Smooth muscle cell (in vitro differentiated cells): ENCODE measurements at regions not wholly inside any gene's neighbourhood (a gene's known extent, or its start where the extent isn't known, plus 50 kb on each side); places are given as distances from the start of the nearest gene placed in this dataset.
"Not testable (repeated sequence)": the region's sequence is repeated elsewhere in the genome, so short reads cannot be mapped to it uniquely, and the experiment has no call there.

ENCODE experiments used
- DNase-seq: peaks from one replicate; lab custom pipeline; 2025; ENCODE audit not compliant: unreplicated experiment; lab: John Stamatoyannopoulos, UW
- H2AFZ ChIP-seq: fragments of 200-600 bp; sonication (generic); 2 replicates; pipeline ENCODE4 v1.6.0; 2016; ENCODE audit warnings: antibody characterized with exemption, low read depth, mild to moderate bottlenecking
- H3F3A ChIP-seq: fragments of 200-600 bp; sonication (generic); 2 replicates; pipeline ENCODE4 v1.6.0; 2017; ENCODE audit warnings: antibody characterized with exemption, low read depth
- H3K27ac ChIP-seq: fragments of 200-600 bp; sonication (generic); 2 replicates; pipeline ENCODE4 v1.5.1; 2016; ENCODE audit warnings: low read depth, mild to moderate bottlenecking
- H3K27me3 ChIP-seq: fragments of 200-600 bp; sonication (generic); 2 replicates; pipeline ENCODE4 v1.6.1; 2016; ENCODE audit warnings: low read depth, mild to moderate bottlenecking
- H3K36me3 ChIP-seq: fragments of 200-600 bp; sonication (generic); 2 replicates; pipeline ENCODE4 v1.5.1; 2016; ENCODE audit warnings: low read depth
- H3K4me1 ChIP-seq: fragments of 200-600 bp; sonication (generic); 2 replicates; pipeline ENCODE4 v1.5.1; 2016; ENCODE audit warnings: low read depth
- H3K4me2 ChIP-seq: fragments of 200-600 bp; sonication (generic); 2 replicates; pipeline ENCODE4 v1.6.0; 2016; ENCODE audit warnings: mild to moderate bottlenecking
- H3K4me3 ChIP-seq: fragments of 200-600 bp; sonication (generic); 2 replicates; pipeline ENCODE4 v1.5.1; 2016; ENCODE audit warnings: mild to moderate bottlenecking
- H3K79me2 ChIP-seq: fragments of 200-600 bp; sonication (generic); 2 replicates; pipeline ENCODE4 v1.6.0; 2016; ENCODE audit warnings: low read depth, mild to moderate bottlenecking
- H3K9ac ChIP-seq: fragments of 200-600 bp; sonication (generic); 2 replicates; pipeline ENCODE4 v1.6.0; 2016; ENCODE audit warnings: low read depth
- H3K9me3 ChIP-seq: fragments of 200-600 bp; sonication (generic); replicated peaks from 2 replicates; pipeline ENCODE4 v1.5.1; 2016; ENCODE audit warnings: low read depth
- H4K20me1 ChIP-seq: fragments of 200-600 bp; sonication (generic); 2 replicates; pipeline ENCODE4 v1.6.0; 2016; ENCODE audit warnings: low read depth
- WGBS: methylation state at CpG from one replicate; pipeline ENCODE4 v1.1.7; 2016; ENCODE audit warnings: low lambda C conversion rate; 5-methylcytosine and 5-hydroxymethylcytosine counted together
- TF ChIP-seq, protein P1 (sequence below): fragments of 200-600 bp; sonication (generic); IDR thresholded peaks from 2 replicates; pipeline ENCODE4 v1.5.1; 2017; ENCODE audit warnings: borderline replicate concordance, mild to moderate bottlenecking, antibody characterized with exemption; ENCODE audit not compliant: insufficient read depth, poor library complexity, severe bottlenecking

DNA sequence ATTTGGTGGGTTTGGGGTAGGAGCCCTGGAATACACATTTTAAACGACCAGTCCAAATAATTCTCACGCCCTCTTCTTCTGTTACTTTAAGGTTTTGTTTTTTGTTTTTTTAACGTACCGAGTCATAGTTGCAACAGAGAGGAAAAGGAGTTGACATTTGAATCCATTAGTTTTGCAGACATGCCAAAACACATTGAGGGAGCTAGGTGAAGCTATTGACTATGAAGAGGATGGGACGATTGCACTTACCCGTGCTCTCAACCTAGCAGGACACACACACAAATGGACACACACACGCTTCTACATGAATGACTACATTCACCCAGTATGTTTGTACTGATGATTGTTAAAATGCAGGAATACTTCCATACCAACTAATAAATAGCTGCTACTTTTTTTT, 54.3 kb upstream of the CIT start:
- WGBS: 85% methylated on average over 7 of the region's 7 CpGs
- no peak for DNase-seq
- no peaks in the 10 kb centered on the region for H3K9me3 ChIP-seq
- no peak overlapping the region for H2AFZ ChIP-seq
- TF ChIP-seq, protein P1, sequence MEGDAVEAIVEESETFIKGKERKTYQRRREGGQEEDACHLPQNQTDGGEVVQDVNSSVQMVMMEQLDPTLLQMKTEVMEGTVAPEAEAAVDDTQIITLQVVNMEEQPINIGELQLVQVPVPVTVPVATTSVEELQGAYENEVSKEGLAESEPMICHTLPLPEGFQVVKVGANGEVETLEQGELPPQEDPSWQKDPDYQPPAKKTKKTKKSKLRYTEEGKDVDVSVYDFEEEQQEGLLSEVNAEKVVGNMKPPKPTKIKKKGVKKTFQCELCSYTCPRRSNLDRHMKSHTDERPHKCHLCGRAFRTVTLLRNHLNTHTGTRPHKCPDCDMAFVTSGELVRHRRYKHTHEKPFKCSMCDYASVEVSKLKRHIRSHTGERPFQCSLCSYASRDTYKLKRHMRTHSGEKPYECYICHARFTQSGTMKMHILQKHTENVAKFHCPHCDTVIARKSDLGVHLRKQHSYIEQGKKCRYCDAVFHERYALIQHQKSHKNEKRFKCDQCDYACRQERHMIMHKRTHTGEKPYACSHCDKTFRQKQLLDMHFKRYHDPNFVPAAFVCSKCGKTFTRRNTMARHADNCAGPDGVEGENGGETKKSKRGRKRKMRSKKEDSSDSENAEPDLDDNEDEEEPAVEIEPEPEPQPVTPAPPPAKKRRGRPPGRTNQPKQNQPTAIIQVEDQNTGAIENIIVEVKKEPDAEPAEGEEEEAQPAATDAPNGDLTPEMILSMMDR: no peak
- H3K27ac ChIP-seq: no peak overlapping the region
- H3K4me3 ChIP-seq: no peak overlapping the region
- no peaks in the 10 kb centered on the region for H4K20me1 ChIP-seq
- H3K4me1 ChIP-seq: no peaks in the 10 kb centered on the region
- no peak overlapping the region for H3K4me2 ChIP-seq
- H3K79me2 ChIP-seq: no peaks in the 10 kb centered on the region
- no peaks in the 10 kb centered on the region for H3F3A ChIP-seq
- H3K27me3 ChIP-seq: no peaks in the 10 kb centered on the region
- H3K9ac ChIP-seq: no peak overlapping the region
- no peaks in the 10 kb centered on the region for H3K36me3 ChIP-seq

DNA sequence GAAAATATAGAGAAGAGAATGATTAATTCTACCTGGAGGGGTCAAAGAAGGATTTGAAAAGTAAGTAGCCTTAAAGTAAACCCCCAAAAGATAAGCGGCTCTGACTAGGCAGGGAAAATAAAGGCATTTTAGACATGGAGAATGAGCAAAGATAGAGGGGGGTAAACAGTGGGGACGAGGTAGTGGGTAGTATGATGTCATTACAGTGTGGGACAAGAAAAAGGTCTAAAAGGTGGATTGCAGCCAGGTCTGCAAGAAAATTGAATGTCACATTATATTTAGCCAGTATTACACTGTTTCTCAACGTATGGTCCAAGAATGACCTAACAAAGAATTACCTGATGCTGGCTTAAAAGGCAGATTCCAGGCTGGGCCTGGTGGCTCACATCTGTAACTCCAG, 55.8 kb upstream of the CIT start:
- Histone ChIP-seq H3K27ac (no peak overlapping the region), H3K4me3 (no peak overlapping the region), H4K20me1 (no peaks in the 10 kb centered on the region), H3K27me3 (no peaks in the 10 kb centered on the region), H3K4me1 (no peaks in the 10 kb centered on the region), H3K79me2 (no peaks in the 10 kb centered on the region), H3K4me2 (no peak overlapping the region), H3K36me3 (no peaks in the 10 kb centered on the region), H2AFZ (no peak overlapping the region), H3F3A (no peaks in the 10 kb centered on the region), H3K9me3 (no peaks in the 10 kb centered on the region), H3K9ac (no peak overlapping the region)
- DNase-seq: no peak
- TF ChIP-seq, protein P1: no peak
- 92% methylated on average over 3 of the region's 3 CpGs for WGBS

DNA sequence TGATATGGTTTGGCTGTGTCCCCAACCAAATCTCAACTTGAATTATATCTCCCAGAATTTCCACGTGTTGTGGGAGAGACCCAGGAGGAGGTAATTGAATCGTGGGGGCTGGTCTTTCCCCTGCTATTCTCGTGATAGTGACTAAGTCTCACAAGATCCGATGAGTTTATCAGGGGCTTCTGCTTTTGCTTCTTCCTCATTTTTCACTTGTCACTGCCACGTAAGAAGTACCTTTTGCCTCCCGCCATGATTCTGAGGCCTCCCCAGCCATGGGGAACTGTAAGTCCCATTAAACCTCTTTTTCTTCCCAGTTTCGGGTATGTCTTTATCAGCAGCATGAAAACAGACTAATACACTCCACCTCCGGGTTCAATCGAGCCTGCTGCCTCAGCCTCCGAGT, 54.3 kb upstream of the BICDL1 start:
- not testable (repeated sequence) for H3K79me2 ChIP-seq, H3K4me3 ChIP-seq, H3K4me2 ChIP-seq, H4K20me1 ChIP-seq, H3K9me3 ChIP-seq, DNase-seq, H2AFZ ChIP-seq, H3F3A ChIP-seq, H3K27me3 ChIP-seq, H3K36me3 ChIP-seq, H3K27ac ChIP-seq, H3K4me1 ChIP-seq, H3K9ac ChIP-seq
- WGBS: 82% methylated on average over 10 of the region's 10 CpGs

DNA sequence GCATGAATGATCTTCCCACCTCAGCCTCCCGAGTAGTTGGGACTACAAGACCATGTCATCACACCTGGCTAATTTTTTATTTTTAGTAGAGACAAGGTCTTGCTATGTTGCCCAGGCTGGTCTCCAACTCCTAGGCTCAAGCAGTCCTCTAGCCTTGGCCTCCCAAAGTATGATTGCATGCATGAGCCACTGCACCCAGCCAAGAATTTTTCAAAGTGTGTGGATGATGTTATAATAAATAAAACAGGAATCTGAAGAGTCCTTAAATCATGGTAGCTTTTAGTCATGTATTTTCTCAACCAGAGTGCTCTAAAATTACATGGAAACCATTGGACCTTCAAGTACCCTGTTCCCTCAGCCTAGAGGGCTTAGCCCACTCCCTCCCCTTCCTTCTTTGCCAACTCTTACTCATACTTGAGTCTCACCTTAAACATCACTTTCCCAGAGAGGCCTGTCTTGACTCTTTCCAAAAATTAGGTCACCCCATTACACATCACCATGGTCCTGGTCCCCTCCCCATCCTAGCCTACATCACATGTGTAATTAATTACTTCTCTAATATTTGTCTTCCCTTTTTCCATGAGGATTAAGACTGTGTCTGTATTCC, 52.2 kb upstream of the BICDL1 start:
- H3K9ac ChIP-seq: no peak overlapping the region
- H3F3A ChIP-seq: no peaks in the 10 kb centered on the region
- H3K4me1 ChIP-seq: no peaks in the 10 kb centered on the region
- no peak overlapping the region for H2AFZ ChIP-seq
- no peak overlapping the region for H3K27ac ChIP-seq
- H3K9me3 ChIP-seq: no peaks in the 10 kb centered on the region
- TF ChIP-seq, protein P1: no peak
- H4K20me1 ChIP-seq: no peaks in the 10 kb centered on the region
- no peaks in the 10 kb centered on the region for H3K27me3 ChIP-seq
- no peak overlapping the region for H3K4me3 ChIP-seq
- no peak overlapping the region for H3K4me2 ChIP-seq
- no peaks in the 10 kb centered on the region for H3K79me2 ChIP-seq
- WGBS: 100% methylated on average over 1 of the region's 1 CpG
- H3K36me3 ChIP-seq: no peaks in the 10 kb centered on the region
- DNase-seq: no peak
